GM12878 (cell line): ENCODE measurements at regions not wholly inside any gene's neighbourhood (a gene's known extent, or its start where the extent isn't known, plus 50 kb on each side); places are given as distances from the start of the nearest gene placed in this dataset.

Source experiments
- ATAC-seq: fragments of 200-7000 bp; cut with Tn5 transposase; 3 replicates; pipeline ENCODE4 v1.9.1; 2020; ENCODE audit warnings: mild to moderate bottlenecking, moderate library complexity
- BruUV-seq: library from RNA; stranded (reverse); fragments of 400-500 nt; replicated peaks from 2 replicates; lab custom pipeline; 2021; lab: Mats Ljungman, UMichigan
- CTCF ChIA-PET: fragments of 300-600 bp; sonication (Branson Sonifier 250); formaldehyde crosslinking; extraction: SDS; loops from one replicate; lab custom pipeline; 2021; ENCODE audit warnings: inconsistent platforms; lab: Yijun Ruan, JAX
- POLR2A ChIA-PET: fragments of 350-600 bp; formaldehyde crosslinking; extraction: SDS; loops from one replicate; lab custom pipeline; 2021; ENCODE audit warnings: inconsistent platforms; lab: Charles Lee
- RAD21 ChIA-PET: fragments of 300-600 bp; sonication (Branson Sonifier 250); formaldehyde crosslinking; loops from one replicate; lab custom pipeline; 2023; ENCODE audit warnings: antibody characterized with exemption; ENCODE audit not compliant: unreplicated experiment; lab: Charles Lee
- SMC1A ChIA-PET: fragments of 300-600 bp; sonication (Branson Sonifier 250); formaldehyde crosslinking; loops from one replicate; lab custom pipeline; 2023; ENCODE audit not compliant: unreplicated experiment, uncharacterized antibody; lab: Charles Lee
- DNase-seq: peaks from one replicate; pipeline ENCODE4 v3.0.0-alpha.2; 2011; ENCODE audit warnings: low read depth, low spot score
- FAIRE-seq: peaks from 3 replicates; lab custom pipeline; 2011; peaks lifted over from hg19 to GRCh38; lab: Jason Lieb, UNC
- H2AFZ ChIP-seq: 2 replicates; pipeline ENCODE4 v1.6.0; 2011; ENCODE audit warnings: low read depth, low read length, control low read depth; ENCODE audit not compliant: control insufficient read depth
- H3K27ac ChIP-seq: 2 replicates; pipeline ENCODE4 v1.5.1; 2011; ENCODE audit warnings: control low read depth; ENCODE audit not compliant: control insufficient read depth, insufficient read depth
- H3K27me3 ChIP-seq, 2 experiments: replicated peaks in 1 of 2; 2 replicates each; pipeline versions ENCODE4 v1.6.0 to v1.6.1; 2011; ENCODE audit warnings: low read length in 1 of 2; ENCODE audit not compliant: control insufficient read depth in 2 of 2, insufficient read depth in 2 of 2
- H3K36me3 ChIP-seq, 2 experiments: 2 replicates each; pipeline ENCODE4 v1.5.1; 2011; ENCODE audit warnings: low read length in 1 of 2; ENCODE audit not compliant: control insufficient read depth in 2 of 2, insufficient read depth in 2 of 2
- H3K4me1 ChIP-seq: 2 replicates; pipeline ENCODE4 v1.6.1; 2011; ENCODE audit warnings: mild to moderate bottlenecking, low read length, moderate library complexity, mixed read lengths; ENCODE audit not compliant: control insufficient read depth, insufficient read depth
- H3K4me2 ChIP-seq: 2 replicates; pipeline ENCODE4 v1.6.0; 2011; ENCODE audit warnings: control low read depth; ENCODE audit not compliant: control insufficient read depth, insufficient read depth
- H3K4me3 ChIP-seq: fragments of 200-600 bp; sonication (generic); 2 replicates; pipeline ENCODE4 v1.5.1; 2016
- H3K79me2 ChIP-seq: 2 replicates; pipeline ENCODE4 v1.6.0; 2011; ENCODE audit warnings: low read length; ENCODE audit not compliant: control insufficient read depth, insufficient read depth
- H3K9ac ChIP-seq: 2 replicates; pipeline ENCODE4 v1.8.0; 2011; ENCODE audit warnings: low read length, control low read depth, mixed read lengths; ENCODE audit not compliant: control insufficient read depth, insufficient read depth
- H3K9me3 ChIP-seq: replicated peaks from 3 replicates; pipeline ENCODE4 v1.5.1; 2011; ENCODE audit warnings: mild to moderate bottlenecking, low read length; ENCODE audit not compliant: control insufficient read depth, insufficient read depth
- H4K20me1 ChIP-seq: 2 replicates; pipeline ENCODE4 v1.6.0; 2011; ENCODE audit not compliant: control insufficient read depth, insufficient read depth
- ASH2L ChIP-seq: fragments of 300-600, 200-600 bp; sonication (generic); IDR thresholded peaks from 2 replicates; pipeline ENCODE4 v1.6.1; 2017; ENCODE audit warnings: low read depth, mild to moderate bottlenecking, borderline replicate concordance
- ELK1 ChIP-seq: IDR thresholded peaks from 2 replicates; pipeline ENCODE4 v1.6.1; 2012; ENCODE audit warnings: low read depth, low read length, improper control_type of control experiment
- EZH2 ChIP-seq: IDR thresholded peaks from 2 replicates; pipeline ENCODE4 v1.6.1; 2012; ENCODE audit warnings: low read depth, mild to moderate bottlenecking, control low read depth, inconsistent platforms, low read length, borderline replicate concordance; ENCODE audit not compliant: control insufficient read depth
- NR2C1 ChIP-seq: fragments of 450-650 bp; IDR thresholded peaks from 2 replicates; pipeline ENCODE4 v1.6.1; 2017; ENCODE audit warnings: antibody characterized with exemption, mild to moderate bottlenecking, moderate library complexity
- SIN3A ChIP-seq: IDR thresholded peaks from 2 replicates; pipeline ENCODE4 v1.6.1; 2012; ENCODE audit warnings: low read depth, low read length, improper control_type of control experiment
- SPI1 ChIP-seq: IDR thresholded peaks from 2 replicates; pipeline ENCODE4 v1.6.1; 2011; ENCODE audit warnings: low read depth, mild to moderate bottlenecking, low read length, moderate library complexity, borderline replicate concordance; ENCODE audit not compliant: insufficient read depth
- SUZ12 ChIP-seq: fragments of 200-600 bp; sonication (generic); IDR thresholded peaks from one replicate; pipeline ENCODE4 v1.6.1; 2018; ENCODE audit warnings: antibody characterized with exemption, mild to moderate bottlenecking; ENCODE audit not compliant: unreplicated experiment
- TCF3 ChIP-seq: IDR thresholded peaks from 2 replicates; pipeline ENCODE4 v1.6.1; 2012; ENCODE audit warnings: low read depth, mild to moderate bottlenecking, low read length, borderline replicate concordance; ENCODE audit not compliant: insufficient read depth
- WRNIP1 ChIP-seq: IDR thresholded peaks from 2 replicates; pipeline ENCODE4 v1.6.1; 2011; ENCODE audit warnings: low read depth, low read length, improper control_type of control experiment, borderline replicate concordance
- YBX1 ChIP-seq: fragments of 450-650 bp; IDR thresholded peaks from 2 replicates; pipeline ENCODE4 v1.6.1; 2016; ENCODE audit warnings: antibody characterized with exemption
- WGBS: methylation state at CpG from one replicate; pipeline ENCODE4 v1.1.6; 2016; ENCODE audit warnings: low lambda C conversion rate; ENCODE audit not compliant: insufficient replicate concordance, insufficient coverage; ENCODE audit errors: missing lambda C conversion rate; 5-methylcytosine and 5-hydroxymethylcytosine counted together
- in situ Hi-C: fragments of 300-500 bp; cut with MboI; formaldehyde crosslinking; loops from 9 replicates; pipeline ENCODE4 v1.14.3; 2018; ENCODE audit warnings: mixed read lengths
- intact Hi-C: fragments of 100-400 bp; cut with micrococcal nuclease; formaldehyde crosslinking; loops from one replicate; pipeline ENCODE4 v1.14.2; 2022; ENCODE audit not compliant: unreplicated experiment
- TF ChIP-seq, protein P1 (sequence below): IDR thresholded peaks from 2 replicates; pipeline ENCODE4 v1.6.1; 2012; ENCODE audit warnings: improper control_type of control experiment, low read depth, low read length; ENCODE audit not compliant: insufficient replicate concordance
- TF ChIP-seq, protein P2 (sequence below): IDR thresholded peaks from 2 replicates; pipeline ENCODE4 v1.6.1; 2011; ENCODE audit warnings: borderline replicate concordance, low read depth, mild to moderate bottlenecking, moderate library complexity, mixed read lengths, low read length; ENCODE audit not compliant: insufficient read depth; ENCODE audit errors: extremely low read length
- TF ChIP-seq, protein P3 (sequence below), 3 experiments: IDR thresholded peaks in 2 of 3; conservative IDR thresholded peaks in 1 of 3; 2 replicates each; pipeline ENCODE4 v1.5.1; 2011; ENCODE audit warnings: low read depth in 3 of 3, low read length in 3 of 3, mild to moderate bottlenecking in 3 of 3, control low read depth in 2 of 3, moderate library complexity in 2 of 3, inconsistent platforms in 1 of 3, mixed read lengths in 1 of 3; ENCODE audit not compliant: control insufficient read depth in 2 of 3, insufficient read depth in 1 of 3; ENCODE audit errors: extremely low read depth in 1 of 3

DNA sequence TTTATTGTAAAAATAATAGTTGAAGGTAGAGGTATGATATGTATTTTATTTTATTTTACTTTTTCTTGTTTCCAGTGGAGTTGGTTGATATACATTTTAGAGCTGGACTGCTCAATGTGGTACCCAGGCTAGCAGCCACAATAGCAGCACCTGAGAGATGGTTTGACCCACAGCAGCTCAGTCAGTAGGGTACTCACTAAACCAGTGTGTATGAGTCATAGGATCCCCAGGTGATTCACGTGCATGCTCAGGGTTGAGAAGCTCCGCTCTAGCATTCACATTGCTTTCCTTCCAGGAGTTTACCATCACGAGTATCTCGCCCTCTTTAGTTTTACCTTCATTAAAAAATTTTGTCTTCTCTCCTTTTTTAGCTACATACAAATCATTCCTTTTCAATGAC is 96.0 kb upstream of the PAXBP1 start:
- intact Hi-C loops = no loop called here
- CTCF ChIA-PET = no interaction called here

More for the DNA sequence above, 96.0 kb upstream of the PAXBP1 start:
- H3K4me3 ChIP-seq = no peak overlapping the region
- no TSS peak for BruUV-seq
- ChIA-PET RAD21 (no interaction called here), POLR2A (no interaction called here), SMC1A (no interaction called here)
- H3K9me3 ChIP-seq = no peaks in the 10 kb centered on the region
- 24% methylated on average over 4 of the region's 4 CpGs for WGBS
- TF ChIP-seq, protein P1, sequence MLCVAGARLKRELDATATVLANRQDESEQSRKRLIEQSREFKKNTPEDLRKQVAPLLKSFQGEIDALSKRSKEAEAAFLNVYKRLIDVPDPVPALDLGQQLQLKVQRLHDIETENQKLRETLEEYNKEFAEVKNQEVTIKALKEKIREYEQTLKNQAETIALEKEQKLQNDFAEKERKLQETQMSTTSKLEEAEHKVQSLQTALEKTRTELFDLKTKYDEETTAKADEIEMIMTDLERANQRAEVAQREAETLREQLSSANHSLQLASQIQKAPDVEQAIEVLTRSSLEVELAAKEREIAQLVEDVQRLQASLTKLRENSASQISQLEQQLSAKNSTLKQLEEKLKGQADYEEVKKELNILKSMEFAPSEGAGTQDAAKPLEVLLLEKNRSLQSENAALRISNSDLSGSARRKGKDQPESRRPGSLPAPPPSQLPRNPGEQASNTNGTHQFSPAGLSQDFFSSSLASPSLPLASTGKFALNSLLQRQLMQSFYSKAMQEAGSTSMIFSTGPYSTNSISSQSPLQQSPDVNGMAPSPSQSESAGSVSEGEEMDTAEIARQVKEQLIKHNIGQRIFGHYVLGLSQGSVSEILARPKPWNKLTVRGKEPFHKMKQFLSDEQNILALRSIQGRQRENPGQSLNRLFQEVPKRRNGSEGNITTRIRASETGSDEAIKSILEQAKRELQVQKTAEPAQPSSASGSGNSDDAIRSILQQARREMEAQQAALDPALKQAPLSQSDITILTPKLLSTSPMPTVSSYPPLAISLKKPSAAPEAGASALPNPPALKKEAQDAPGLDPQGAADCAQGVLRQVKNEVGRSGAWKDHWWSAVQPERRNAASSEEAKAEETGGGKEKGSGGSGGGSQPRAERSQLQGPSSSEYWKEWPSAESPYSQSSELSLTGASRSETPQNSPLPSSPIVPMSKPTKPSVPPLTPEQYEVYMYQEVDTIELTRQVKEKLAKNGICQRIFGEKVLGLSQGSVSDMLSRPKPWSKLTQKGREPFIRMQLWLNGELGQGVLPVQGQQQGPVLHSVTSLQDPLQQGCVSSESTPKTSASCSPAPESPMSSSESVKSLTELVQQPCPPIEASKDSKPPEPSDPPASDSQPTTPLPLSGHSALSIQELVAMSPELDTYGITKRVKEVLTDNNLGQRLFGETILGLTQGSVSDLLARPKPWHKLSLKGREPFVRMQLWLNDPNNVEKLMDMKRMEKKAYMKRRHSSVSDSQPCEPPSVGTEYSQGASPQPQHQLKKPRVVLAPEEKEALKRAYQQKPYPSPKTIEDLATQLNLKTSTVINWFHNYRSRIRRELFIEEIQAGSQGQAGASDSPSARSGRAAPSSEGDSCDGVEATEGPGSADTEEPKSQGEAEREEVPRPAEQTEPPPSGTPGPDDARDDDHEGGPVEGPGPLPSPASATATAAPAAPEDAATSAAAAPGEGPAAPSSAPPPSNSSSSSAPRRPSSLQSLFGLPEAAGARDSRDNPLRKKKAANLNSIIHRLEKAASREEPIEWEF = no peak
- no peak for TF ChIP-seq SIN3A
- TF ChIP-seq, protein P2, sequence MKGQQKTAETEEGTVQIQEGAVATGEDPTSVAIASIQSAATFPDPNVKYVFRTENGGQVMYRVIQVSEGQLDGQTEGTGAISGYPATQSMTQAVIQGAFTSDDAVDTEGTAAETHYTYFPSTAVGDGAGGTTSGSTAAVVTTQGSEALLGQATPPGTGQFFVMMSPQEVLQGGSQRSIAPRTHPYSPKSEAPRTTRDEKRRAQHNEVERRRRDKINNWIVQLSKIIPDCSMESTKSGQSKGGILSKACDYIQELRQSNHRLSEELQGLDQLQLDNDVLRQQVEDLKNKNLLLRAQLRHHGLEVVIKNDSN = no peak
- TF ChIP-seq SUZ12 = no peak
- no peak for TF ChIP-seq ASH2L
- no peak for TF ChIP-seq ELK1
- TF ChIP-seq EZH2 = no peak
- no peak for TF ChIP-seq SPI1
- no peak for TF ChIP-seq NR2C1
- TF ChIP-seq, protein P3, sequence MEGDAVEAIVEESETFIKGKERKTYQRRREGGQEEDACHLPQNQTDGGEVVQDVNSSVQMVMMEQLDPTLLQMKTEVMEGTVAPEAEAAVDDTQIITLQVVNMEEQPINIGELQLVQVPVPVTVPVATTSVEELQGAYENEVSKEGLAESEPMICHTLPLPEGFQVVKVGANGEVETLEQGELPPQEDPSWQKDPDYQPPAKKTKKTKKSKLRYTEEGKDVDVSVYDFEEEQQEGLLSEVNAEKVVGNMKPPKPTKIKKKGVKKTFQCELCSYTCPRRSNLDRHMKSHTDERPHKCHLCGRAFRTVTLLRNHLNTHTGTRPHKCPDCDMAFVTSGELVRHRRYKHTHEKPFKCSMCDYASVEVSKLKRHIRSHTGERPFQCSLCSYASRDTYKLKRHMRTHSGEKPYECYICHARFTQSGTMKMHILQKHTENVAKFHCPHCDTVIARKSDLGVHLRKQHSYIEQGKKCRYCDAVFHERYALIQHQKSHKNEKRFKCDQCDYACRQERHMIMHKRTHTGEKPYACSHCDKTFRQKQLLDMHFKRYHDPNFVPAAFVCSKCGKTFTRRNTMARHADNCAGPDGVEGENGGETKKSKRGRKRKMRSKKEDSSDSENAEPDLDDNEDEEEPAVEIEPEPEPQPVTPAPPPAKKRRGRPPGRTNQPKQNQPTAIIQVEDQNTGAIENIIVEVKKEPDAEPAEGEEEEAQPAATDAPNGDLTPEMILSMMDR (IDR thresholded peaks at IDR 0.05 in 2 of 3, conservative IDR thresholded peaks at IDR 0.05 in 1 of 3; ENCODE audit: control insufficient read depth in 2 of 3, extremely low read depth in 1 of 3, insufficient read depth in 1 of 3, low read depth in 3 of 3, low read length in 3 of 3) = no peak
- no peak for TF ChIP-seq WRNIP1
- TF ChIP-seq YBX1 = no peak
- TF ChIP-seq TCF3 = no peak
- no peak overlapping the region for H2AFZ ChIP-seq
- H3K4me1 ChIP-seq = no peaks in the 10 kb centered on the region
- in situ Hi-C loops = no loop called here
- H3K4me2 ChIP-seq = no peak overlapping the region
- no peaks in the 10 kb centered on the region; a peak in 1 of 4 replicates for H3K27me3 ChIP-seq
- no peak overlapping the region for H3K9ac ChIP-seq
- no peaks in the 10 kb centered on the region for H3K79me2 ChIP-seq
- no peaks in the 10 kb centered on the region for H3K36me3 ChIP-seq
- DNase-seq (no peak), ATAC-seq (no peak), FAIRE-seq (no peak)
- H4K20me1 ChIP-seq = no peaks in the 10 kb centered on the region
- H3K27ac ChIP-seq = no peak overlapping the region
